AG09309 (cell line): ENCODE measurements at regions not wholly inside any gene's neighbourhood (a gene's known extent, or its start where the extent isn't known, plus 50 kb on each side); places are given as distances from the start of the nearest gene placed in this dataset.

Experiments
- DNase-seq: peaks from one replicate; pipeline ENCODE4 v3.0.0-alpha.2; 2010; ENCODE audit warnings: low read depth
- H3K4me3 ChIP-seq: 2 replicates; pipeline ENCODE4 v1.5.1; 2011; ENCODE audit warnings: mild to moderate bottlenecking, low read depth, low read length, moderate library complexity; ENCODE audit not compliant: control insufficient read depth
- CTCF ChIP-seq: IDR thresholded peaks from 2 replicates; pipeline ENCODE4 v1.5.1; 2011; ENCODE audit warnings: mild to moderate bottlenecking, low read depth, low read length, inconsistent platforms; ENCODE audit not compliant: insufficient read depth, control insufficient read depth; ENCODE audit errors: missing control alignments

GRCh38 chr13:34515201-34515600, 426.9 kb upstream of the NBEA start:
- no peak for TF ChIP-seq CTCF
- no peak overlapping the region for H3K4me3 ChIP-seq
- DNase-seq = no peak

GRCh38 chr13:34521171-34521570, 420.9 kb upstream of the NBEA start:
- no peak for DNase-seq
- no peak overlapping the region for H3K4me3 ChIP-seq
- no peak for TF ChIP-seq CTCF

GRCh38 chr13:34522808-34523207, 419.3 kb upstream of the NBEA start:
- DNase-seq = no peak
- TF ChIP-seq CTCF = no peak
- H3K4me3 ChIP-seq = no peak overlapping the region

- H3K4me3 ChIP-seq = no peak overlapping the region
- no peak for TF ChIP-seq CTCF
- DNase-seq = no peak
Measured at GRCh38 chr13:34523406-34523805, 418.7 kb upstream of the NBEA start.

GRCh38 chr13:34533941-34534340, 408.1 kb upstream of the NBEA start:
- no peak for TF ChIP-seq CTCF
- DNase-seq = no peak

GRCh38 chr13:34542321-34542720, 399.7 kb upstream of the NBEA start:
- H3K4me3 ChIP-seq = no peak overlapping the region
- DNase-seq = no peak
- no peak for TF ChIP-seq CTCF

More at GRCh38 chr13:34533941-34534340, 408.1 kb upstream of the NBEA start:
- H3K4me3 ChIP-seq = no peak overlapping the region

GRCh38 chr13:34543836-34544235, 398.2 kb upstream of the NBEA start:
- no peak for DNase-seq
- H3K4me3 ChIP-seq = no peak overlapping the region
- TF ChIP-seq CTCF = no peak
